Muscle of arm (tissue), 1 donor: ENCODE measurements at regions not wholly inside any gene's neighbourhood (a gene's known extent, or its start where the extent isn't known, plus 50 kb on each side); places are given as distances from the start of the nearest gene placed in this dataset.
A peak's percentile ranks its signal among the peaks of the same experiment; 100 is the strongest.

ENCODE experiments used
- DNase-seq: peaks from one replicate; pipeline ENCODE4 v3.0.0-alpha.2; 2013

DNA sequence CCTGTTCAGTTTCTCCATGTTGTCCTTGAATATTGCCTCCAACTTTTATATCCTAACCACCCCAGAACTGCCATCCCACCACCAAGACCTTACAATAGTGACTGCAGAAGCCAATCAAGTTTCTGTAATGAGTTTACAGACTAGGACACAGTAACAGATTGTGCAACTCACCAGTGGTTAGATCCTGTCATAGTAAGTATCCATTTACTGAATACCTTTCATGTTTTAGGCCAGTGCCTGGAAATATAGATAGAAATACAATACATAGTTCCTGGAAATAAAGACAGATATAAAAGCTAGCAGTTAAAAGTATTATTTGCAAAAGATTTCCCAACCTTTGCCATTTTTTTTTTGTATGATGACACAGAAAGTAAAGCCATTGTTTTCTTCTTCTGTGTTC, 471.8 kb upstream of the BTBD3 start:
- DNase-seq: no peak

- peak; percentile 20 for DNase-seq
Measured at GRCh38 chr20:11447371-11448100, 470.2 kb upstream of the BTBD3 start.

DNA sequence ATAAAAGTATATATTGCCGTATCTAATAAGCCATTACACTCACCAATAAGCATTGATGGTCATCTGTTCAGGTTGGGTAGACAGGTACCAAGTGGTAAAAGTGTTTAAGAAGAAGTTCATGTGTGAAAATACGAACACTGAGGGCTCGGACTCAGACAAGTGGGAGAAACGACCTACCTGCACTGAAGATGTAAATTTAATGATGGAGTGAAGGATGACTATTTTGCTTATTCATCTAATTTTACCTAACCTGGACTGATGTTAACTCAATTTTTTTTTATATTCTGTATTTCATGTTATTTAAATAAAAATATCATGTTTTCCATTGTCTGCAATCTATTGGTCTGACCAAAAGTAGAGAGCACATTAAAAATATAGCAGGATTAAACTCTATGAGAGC, 469.1 kb upstream of the BTBD3 start:
- no peak for DNase-seq

GRCh38 chr20:11451793-11452291, 465.9 kb upstream of the BTBD3 start:
- DNase-seq: peak; percentile 22

GRCh38 chr20:11452326-11452725, 465.4 kb upstream of the BTBD3 start:
- no peak for DNase-seq

- no peak for DNase-seq
Measured at GRCh38 chr20:11453430-11453829, 464.3 kb upstream of the BTBD3 start.

DNA sequence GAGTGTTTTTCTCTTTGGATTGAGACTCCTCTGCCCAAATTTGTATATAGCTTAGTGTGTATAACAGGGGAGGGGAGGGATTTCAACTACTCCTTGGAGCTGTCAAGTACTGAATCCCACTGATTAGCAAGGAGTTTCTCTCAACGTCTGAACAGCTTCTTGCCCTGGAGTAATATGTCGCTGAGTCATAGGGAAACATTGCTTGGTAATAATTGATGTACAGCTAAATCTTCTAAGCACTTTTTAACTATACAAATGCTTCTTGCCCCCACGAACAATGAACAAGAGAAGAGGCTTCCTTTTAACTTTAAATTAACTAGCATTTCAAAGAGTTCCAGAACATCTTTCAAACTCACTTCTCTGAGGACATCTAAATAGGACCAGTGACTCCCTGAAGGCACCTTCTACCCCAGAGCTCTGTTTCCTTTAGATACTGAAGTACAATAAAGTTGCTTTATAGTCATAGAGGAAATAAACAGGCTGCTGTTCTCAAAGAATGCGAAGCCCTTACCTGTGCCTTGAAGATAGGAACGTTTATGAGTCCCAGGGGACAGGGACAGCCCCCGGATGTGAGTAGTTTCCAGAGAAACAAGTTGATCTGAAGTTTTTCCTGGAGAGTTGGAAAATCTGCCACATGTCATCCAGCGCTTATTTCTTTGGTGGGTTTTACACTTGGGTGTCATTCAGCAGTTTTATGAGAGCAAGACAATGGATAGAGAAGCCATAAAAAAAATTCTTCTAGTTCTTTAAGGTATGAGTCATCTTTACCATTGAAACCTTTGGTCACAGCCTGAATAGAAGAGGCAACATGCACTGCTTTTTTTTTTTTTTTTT, 462.5 kb upstream of the BTBD3 start:
- DNase-seq: no peak

DNA sequence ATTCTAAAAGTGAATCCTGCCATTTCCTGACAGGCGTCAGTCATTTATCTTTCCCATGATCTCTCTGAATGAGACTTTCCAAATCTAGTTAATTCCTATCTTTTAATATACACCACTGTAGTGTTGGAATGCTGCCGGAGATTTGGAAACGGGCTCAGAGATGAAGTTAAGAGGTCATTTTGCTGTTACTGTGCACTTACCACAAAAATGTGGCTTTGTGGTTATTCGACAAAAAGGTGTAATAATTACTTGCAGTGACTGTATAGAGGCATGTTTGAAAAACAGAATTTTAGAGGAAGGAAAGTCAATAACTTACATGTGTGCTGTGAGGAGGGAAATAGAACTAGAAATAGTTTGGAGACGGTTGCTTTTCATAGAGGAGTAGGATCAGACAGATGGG, 460.2 kb upstream of the BTBD3 start:
- DNase-seq: no peak

DNA sequence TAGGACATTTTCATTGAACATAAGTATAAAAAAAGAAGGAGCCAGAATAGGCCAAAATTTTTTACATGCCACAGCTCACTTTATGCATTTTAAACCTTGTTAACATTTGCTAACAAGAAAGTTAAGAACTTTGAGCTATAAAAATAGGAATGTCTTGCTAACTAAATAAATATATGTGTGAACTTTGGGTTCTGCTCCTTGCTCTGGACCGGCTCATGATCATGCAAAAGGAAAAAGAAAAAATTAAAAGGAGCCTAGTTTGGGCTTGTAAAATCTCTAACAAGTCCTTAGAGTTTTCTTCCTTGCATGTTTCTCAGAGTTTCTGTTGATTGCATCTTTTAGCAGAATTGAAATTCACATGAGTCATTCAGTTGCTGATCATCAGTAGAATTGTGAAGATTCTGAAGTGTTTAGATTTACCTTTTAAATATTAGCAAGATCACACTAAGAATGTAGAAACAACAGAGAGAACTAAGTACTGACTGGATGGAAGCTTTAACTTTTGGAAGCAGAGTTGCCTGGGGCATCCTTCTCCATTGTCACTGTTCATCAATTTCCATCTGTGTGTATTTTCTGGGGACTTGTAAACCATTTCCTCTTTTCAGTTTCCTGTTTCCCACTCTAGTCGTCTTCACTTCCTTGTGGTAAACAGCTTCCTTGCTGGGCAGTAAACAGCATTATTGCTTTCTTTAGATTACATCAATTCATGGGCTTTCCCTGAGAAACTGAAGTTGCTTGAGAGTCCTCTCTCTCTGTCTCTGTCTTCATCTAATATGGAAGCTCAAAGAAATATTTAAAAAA, 458.4 kb upstream of the BTBD3 start:
- DNase-seq: no peak

GRCh38 chr20:11467436-11467835, 450.3 kb upstream of the BTBD3 start:
- no peak for DNase-seq

- DNase-seq: no peak
Measured at GRCh38 chr20:11468880-11469279, 448.8 kb upstream of the BTBD3 start.

DNA sequence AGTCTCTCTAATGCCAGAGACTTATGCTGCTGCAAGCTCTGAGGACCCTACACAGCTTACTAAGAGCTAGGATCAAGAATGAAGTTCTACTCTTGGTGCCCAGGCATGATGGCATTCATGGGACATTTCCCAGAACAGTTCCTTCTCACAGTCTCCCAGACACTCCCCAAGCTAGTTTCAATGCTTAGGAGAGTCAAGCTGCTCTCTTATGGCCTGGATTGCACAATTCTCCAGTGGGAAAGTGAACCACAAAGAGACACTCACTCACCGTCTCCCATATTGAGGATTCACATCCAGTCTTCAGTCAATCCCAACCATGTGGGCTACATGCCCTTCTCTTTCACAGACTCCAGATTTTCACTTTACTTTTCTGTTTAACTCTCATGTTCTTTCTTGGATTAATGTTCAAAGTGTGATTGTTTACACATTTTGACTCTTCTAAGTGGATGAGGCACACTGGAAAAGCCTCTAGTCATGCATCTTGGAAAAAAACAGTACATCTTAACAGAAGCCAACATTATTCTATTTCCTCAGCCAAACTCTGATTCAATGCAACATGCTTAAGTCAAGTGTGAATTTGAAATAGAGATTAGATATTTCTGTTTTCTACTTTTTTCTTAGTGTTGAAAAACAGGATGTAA, 447.8 kb upstream of the BTBD3 start:
- no peak for DNase-seq

GRCh38 chr20:11473983-11474382, 443.7 kb upstream of the BTBD3 start:
- no peak for DNase-seq

GRCh38 chr20:11483697-11484096, 434.0 kb upstream of the BTBD3 start:
- DNase-seq: no peak

DNA sequence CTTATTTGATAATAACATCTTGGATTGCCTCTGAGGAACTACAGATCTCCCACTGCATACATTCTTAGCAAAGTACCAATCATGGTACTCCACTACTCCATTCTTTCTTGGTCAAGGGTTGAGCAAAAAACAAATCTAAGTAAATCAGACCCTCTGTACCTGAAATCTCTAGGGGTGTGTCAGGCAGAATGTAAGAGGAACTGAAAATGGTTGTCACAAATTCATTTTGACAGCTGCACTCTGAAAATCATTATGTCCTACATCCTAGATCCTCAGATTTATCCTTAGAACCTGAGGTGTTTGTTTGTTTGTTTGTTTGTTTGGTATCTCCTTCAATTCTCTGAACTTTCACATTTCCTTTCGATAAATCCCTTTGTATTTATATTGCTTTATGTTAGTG, 433.2 kb upstream of the BTBD3 start:
- DNase-seq: no peak

DNA sequence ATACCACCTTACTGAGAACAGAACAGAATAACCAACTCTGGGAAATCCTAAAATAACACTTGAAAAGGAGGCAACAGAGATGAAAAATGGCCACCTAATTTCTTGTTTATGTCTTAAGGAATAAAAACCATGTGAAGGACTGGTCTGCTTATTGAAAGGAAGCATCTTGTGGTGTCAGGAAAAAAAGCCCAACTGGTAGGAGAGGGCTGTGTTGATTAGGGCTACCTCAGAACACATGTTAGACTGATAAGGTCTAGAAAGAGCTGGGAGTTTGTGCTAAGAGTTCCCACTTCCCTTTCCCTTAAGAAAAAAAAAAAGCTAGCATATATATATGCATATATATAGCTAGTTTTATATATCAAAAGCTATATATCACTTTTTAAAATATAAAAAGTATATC, 425.3 kb upstream of the BTBD3 start:
- DNase-seq: no peak

DNA sequence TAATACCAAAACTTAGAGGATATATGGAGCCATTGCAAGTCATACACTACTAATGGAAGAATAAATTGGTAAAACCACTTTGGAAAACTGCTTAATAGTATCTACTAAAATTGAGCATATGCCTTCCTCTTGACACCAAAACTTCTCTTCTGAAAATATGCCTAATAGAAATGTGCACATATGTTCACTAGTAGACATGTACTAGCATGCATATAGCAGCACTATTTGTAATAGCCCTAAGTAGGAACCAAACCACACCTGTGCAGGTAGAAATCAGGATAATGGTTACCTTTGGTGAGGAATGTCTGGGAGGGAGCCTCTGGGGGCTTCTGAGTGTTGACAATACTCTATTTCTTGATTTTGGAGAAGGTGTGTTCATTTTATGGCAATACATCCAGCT, 424.8 kb upstream of the BTBD3 start:
- DNase-seq: no peak

DNA sequence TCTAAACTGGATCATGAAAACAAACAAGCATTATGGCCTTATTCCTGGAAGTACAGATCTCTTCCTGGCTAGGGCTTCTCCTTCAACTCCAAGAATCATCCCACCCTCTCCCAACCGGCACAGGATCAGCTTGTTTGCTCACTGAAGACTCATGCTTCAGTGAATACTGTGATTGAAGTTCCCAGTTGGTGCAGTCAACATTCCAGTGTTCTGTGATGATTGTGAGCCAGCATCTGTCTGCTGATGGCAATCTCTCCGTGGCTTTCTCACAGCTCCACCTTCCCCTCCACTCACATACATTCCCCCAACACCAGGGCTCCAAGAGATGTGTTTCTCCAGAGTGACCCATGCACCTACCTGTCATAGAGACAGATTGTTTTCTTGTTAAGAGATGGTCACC, 421.3 kb upstream of the BTBD3 start:
- DNase-seq: no peak

DNA sequence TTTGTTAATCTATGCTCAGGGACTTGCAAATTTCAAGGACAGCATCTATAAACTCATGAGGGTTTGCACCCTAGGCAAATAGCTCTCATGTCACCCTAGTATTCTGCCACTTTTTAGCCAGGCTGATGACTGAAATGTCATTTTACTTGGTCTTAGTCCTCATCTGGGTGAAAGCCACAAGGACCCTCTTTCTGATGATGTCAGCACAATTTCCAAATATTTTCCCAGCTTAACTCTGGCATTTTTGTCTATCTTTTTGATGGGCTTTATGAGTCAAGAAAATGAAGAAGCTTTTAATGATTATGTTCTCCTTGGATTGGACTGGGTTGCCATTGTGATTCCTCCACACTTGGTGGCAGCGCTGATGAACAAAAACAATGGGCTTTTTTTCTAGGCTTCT, 420.1 kb upstream of the BTBD3 start:
- DNase-seq: no peak

DNA sequence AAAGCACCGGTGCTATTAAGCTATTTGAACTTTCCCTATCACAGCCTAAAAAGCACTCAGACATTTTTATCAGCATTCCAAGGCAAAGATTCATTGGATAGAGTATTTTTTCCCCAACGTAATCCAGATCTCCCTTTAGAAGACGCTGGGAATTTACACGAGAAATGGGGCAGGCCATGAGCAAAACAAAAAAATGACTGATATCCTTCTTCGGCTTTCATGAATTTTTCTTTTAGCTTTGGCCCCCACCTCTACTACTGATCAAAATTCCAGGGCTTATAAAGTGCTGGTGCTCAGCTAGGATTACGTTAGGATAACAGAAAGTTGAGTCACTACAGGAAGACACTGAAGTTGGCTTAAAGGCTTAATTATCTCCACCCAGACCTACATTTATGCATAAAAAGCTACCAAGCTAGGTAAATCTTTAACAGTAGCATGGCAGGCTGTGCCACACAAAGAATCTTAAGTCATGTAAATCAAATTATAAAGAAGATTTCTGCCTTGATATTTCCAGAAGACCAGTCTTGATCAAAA, 418.5 kb upstream of the BTBD3 start:
- no peak for DNase-seq

- no peak for DNase-seq
Measured at GRCh38 chr20:11502061-11502460, 415.6 kb upstream of the BTBD3 start.

GRCh38 chr20:11502671-11503070, 415.0 kb upstream of the BTBD3 start:
- DNase-seq: no peak
